GM19467 (cell line): ENCODE measurements at regions not wholly inside any gene's neighbourhood (a gene's known extent, or its start where the extent isn't known, plus 50 kb on each side); places are given as distances from the start of the nearest gene placed in this dataset.

ENCODE experiments used
- ATAC-seq: cut with Tn5 transposase; IDR thresholded peaks from one replicate; pipeline ENCODE4 v1.9.1; 2021; ENCODE audit warnings: mild to moderate bottlenecking, moderate library complexity; ENCODE audit not compliant: unreplicated experiment

DNA sequence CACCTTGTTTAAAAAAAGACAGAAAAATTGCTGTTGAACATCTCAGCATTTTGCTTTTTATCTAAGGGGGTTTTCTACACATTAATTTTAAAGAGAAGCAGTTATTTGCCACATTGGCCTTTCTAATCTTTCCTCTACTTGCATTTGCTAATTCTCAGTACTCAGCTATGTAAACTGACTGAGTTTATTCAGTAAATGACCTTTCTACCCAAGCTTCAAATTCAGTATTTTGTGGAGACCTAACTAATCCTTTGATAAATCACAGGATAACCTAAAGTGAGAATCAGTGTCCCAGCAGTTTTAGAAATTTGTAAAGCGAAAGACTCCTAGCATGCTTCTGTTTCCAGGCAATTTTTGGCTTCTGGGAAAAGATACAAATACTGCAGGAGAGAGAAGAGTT is 288.4 kb downstream of the ASXL3 start:
- no peak for ATAC-seq

GRCh38 chr18:33863912-33864311 is 285.9 kb downstream of the ASXL3 start:
- no peak for ATAC-seq

DNA sequence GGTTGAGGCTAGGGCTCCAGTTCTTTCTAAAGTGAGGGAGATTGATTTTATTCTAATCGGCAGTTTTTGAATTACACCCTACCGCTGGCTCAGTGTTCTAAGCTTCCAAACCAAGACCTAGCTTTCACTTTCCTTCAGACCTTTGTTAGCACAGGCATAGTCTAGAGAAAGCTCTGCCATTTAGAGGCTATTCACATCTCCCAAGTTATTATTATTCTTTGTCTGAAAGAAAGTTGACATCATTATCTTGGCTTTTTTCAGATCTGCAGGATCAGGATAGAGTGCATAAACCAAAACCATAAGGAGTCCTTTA is 276.8 kb downstream of the ASXL3 start:
- no peak for ATAC-seq

DNA sequence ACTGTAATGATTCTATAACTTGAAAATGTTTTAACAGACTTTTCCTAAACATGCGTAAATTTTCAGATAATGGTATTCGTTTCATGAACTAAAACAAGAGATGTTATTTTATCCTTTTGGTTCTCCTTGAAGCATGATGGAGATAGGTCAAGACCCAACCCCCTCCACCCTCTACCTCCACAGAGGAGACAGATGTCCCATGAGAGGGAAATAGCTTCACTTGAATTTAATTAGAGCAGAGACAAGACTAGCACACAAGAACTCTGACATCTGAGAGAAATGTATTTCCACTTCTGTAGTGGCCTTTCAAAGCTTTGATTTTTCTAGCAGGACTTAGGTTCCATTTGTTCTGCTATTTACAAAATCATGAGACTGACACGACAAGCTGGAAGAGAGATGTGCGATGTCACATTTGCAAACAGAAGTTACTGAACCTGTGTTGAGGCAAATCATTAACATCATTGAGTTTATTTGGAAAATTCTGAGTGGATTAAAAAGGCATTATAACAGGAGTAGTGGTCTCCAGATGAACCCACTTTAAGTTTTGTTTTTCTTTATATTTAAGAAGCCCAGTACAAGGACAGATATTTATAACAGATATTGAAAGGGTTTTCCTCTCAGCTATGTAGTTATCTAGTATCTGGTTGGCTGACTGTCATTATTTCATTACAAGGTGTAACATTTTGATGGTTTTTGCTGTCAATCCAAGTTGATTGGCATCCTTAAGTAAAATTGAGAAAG is 276.2 kb downstream of the ASXL3 start:
- no peak for ATAC-seq

GRCh38 chr18:33853187-33853586 is 275.2 kb downstream of the ASXL3 start:
- no peak for ATAC-seq

GRCh38 chr18:33851546-33852078 is 273.6 kb downstream of the ASXL3 start:
- ATAC-seq: no peak

DNA sequence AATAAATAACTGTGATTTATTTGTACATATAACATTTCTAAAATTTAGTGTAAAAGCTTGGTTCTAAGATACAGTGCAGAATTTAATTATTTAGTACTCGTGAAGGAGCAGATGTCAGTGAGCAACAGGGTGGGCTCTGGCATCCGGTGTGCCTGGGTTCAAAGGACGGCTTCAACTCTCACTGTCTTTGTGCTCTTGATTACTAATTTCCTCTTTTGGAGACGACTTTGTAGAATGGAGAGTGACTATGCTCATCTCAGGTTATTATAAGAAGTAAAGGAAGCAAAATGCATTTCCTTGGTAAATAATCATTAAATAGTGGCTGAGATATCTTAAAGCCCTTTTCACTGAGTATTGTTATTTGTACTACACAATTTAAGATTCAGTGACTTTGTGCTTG is 271.7 kb downstream of the ASXL3 start:
- no peak for ATAC-seq

DNA sequence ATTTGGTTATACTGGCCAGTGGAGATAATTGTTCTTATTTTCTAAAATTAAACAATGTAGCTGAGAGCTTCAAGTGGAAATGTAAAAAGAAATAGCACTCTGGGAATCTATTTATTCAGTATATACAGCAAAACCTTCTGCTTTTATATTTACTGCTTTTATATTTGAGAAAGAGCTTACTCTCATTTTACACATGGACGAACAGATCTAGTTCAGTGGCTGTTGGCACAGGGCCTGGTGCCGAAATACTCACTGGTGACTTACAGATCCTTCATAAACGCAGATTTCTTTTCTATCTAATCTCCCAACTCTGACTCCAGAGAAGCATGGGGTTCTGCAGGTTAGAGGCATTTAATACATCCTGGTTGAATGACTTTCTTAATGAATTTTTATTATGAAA is 266.2 kb downstream of the ASXL3 start:
- no peak for ATAC-seq

DNA sequence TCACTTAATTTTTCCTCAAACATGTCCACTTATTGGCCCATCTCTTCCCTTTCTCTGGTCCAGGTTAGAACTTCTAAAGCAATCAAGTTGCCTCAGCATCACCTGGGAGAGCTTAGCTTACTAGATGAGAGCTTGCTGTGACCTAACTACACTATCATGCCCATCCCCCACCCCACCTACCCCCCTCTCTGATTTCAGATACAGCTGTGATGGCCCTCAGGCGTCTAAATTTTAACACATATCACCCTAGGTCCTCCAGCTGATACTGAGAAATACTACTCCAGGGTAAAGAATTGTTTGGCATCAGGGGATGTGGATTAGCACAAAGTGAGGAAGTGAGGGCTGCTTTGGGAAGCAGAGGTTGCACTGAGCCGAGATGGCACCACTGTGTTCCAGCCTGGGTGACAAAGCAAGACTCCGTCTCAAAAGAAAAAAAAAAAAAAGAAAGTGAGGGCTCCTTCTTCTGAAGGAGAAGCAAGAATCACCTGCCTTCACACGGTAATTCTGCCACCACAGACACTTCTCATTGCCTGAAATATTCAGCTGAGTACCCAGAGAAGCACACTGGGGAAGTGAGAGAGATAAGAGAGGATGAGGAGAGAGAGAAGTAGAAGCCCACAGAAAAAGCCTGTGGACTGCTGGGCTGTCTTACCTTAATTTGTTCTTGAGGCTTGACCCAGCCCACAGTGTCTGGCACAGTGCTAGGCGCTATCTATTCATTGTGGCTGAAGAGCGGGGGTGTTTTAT is 263.4 kb downstream of the ASXL3 start:
- ATAC-seq: no peak

- no peak for ATAC-seq
Measured at GRCh38 chr18:33840212-33840593, 262.2 kb downstream of the ASXL3 start.

DNA sequence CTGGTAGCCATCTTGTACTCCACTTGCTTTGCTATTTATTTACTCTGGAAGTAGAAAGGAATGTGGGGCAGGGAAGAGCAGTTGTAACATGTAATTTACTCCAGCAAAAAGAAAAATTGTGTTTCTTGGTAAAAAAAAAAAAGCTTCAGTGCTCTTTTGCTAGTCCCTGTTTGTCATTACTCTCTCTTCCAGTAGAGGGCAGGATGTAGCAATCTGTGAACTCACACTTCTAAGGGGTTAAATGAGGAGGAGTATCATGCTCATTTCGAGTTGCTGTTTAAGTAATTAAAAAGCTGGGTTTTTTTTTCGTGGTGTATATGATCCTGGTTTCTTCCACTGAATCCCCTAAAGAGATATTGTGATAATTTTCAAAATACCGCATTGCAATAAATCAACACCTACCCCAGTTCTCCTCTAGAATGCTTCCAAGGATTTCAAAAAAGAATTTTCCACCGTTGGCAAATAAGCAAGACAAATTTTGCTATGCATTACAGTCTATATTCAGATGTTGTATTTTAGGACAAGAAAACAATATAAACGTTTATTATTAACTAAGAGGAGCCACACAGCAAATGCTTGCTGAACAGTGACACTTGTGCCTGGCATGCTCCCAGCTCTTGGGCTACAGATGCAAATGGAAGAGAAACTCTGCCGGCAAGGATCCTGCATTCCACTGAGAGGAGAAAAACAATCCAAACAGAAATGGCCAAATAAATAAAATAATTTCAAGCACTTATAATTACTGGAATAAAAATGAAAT is 261.6 kb downstream of the ASXL3 start:
- ATAC-seq: peak; percentile 60

- no peak for ATAC-seq
Measured at GRCh38 chr18:33838054-33838453, 260.0 kb downstream of the ASXL3 start.

DNA sequence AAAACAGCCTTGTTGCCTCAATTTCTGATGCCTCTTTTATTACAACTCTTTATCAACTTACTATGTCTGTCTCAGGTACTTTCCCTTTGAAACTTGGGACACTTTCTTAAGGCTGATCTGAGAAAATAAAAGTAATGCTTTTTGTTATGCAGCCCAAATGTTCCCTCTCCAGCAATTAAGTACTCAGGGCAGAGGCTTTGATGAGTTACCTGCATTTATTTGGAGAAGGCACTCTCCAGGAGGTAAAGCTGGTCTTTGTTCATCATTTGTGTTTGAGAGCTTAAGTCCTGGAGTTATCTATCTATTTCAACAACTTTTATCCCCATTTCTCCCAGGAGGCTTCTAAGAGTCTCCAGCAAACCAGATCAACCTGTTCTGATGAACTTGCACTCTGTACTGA is 259.2 kb downstream of the ASXL3 start:
- no peak for ATAC-seq

- ATAC-seq: no peak
Measured at GRCh38 chr18:33836564-33836963, 258.5 kb downstream of the ASXL3 start.

DNA sequence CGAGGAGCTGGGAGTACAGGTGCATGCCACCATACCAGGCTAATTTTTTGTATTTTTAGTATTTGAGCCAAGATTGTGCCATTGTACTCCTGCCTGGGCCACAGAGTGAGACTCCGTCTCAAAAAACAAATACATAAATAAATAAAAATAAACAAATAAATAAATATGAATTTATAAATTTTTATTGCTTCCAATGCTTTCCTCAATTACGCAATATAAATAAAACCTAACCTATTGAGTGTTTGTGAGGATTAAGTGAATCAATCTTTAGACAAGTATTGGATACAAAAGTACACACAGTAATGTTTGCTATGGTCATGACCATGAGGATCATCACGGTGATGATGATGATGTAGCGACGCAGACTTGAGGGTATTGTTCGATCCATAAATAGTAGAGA is 257.4 kb downstream of the ASXL3 start:
- no peak for ATAC-seq

GRCh38 chr18:33833842-33834241 is 255.8 kb downstream of the ASXL3 start:
- no peak for ATAC-seq

DNA sequence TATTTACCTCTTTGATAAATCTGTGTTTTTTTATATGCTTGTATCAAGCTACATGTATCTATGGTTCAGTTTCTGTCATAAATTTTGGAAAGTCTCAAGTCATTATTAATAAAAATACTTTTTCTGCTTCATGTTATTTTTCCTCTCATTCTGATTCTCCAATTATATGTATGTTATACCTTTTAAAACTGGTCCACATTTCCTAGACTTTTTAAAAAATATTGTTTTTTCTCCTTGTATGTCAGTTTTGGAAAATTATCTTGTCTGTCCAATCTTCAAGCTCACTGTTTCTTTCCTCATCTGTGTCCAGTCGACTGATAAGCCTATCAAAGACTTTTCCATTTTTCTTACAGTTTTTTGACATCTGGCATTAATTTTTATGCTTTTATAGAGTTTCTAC is 253.4 kb downstream of the ASXL3 start:
- no peak for ATAC-seq

DNA sequence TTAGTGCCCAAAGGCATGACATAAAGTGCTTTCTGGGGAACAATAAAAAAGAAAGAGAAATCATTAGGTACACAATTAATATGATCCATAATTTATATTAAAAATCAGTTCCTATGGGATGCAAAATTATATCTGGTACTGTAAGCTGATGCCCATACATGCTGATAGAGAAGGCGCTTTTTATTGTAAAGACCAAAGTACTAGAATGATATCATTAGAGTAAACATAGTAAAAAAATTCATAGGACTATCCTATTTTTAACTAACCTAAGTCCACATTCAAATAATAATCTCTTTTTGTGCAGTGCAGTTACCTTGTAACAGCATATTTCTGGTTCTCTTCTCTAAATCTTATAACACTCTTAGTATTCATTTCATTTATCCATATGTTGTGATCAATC is 252.2 kb downstream of the ASXL3 start:
- no peak for ATAC-seq

DNA sequence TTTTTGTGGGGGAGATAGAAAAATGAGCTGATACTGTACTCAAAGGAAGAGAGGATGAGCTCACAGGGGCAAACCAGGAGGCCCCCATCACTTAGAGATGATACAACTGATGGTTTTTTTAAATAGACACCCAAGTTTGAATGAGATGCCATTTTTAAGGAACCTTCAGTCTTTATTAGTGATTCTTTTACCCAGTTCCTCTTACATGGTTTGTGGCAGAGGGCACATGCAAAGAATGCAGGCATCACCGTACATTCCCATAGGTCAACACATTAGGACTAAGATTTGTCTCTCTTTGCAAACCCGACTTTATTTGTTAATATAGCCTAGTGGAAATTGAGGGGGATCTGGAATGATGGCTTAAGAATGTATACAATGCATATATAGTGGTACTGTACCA is 250.9 kb downstream of the ASXL3 start:
- no peak for ATAC-seq

GRCh38 chr18:33826151-33826550 is 248.1 kb downstream of the ASXL3 start:
- no peak for ATAC-seq

- ATAC-seq: no peak
Measured at GRCh38 chr18:33821503-33821902, 243.5 kb downstream of the ASXL3 start.
